Hematopoietic multipotent progenitor cell treated with erythropoietin and hydrocortisone succinate and interleukin-3 and kit ligand, for 4 days (in vitro differentiated cells): ENCODE measurements at regions not wholly inside any gene's neighbourhood (a gene's known extent, or its start where the extent isn't known, plus 50 kb on each side); places are given as distances from the start of the nearest gene placed in this dataset.
"Not testable (repeated sequence)": the region's sequence is repeated elsewhere in the genome, so short reads cannot be mapped to it uniquely, and the experiment has no call there.

Experiments used
- DNase-seq: peaks from one replicate; pipeline ENCODE4 v3.0.0-alpha.2; 2015

GRCh38 chr12:46617167-46617566, 208.6 kb downstream of the SLC38A4 start:
- DNase-seq: no peak

GRCh38 chr12:46610754-46611153, 215.0 kb downstream of the SLC38A4 start:
- no peak for DNase-seq

GRCh38 chr12:46609674-46610073, 216.1 kb downstream of the SLC38A4 start:
- DNase-seq: no peak

- peak; percentile 17 for DNase-seq
Measured at GRCh38 chr12:46609273-46609623, 216.5 kb downstream of the SLC38A4 start.

DNA sequence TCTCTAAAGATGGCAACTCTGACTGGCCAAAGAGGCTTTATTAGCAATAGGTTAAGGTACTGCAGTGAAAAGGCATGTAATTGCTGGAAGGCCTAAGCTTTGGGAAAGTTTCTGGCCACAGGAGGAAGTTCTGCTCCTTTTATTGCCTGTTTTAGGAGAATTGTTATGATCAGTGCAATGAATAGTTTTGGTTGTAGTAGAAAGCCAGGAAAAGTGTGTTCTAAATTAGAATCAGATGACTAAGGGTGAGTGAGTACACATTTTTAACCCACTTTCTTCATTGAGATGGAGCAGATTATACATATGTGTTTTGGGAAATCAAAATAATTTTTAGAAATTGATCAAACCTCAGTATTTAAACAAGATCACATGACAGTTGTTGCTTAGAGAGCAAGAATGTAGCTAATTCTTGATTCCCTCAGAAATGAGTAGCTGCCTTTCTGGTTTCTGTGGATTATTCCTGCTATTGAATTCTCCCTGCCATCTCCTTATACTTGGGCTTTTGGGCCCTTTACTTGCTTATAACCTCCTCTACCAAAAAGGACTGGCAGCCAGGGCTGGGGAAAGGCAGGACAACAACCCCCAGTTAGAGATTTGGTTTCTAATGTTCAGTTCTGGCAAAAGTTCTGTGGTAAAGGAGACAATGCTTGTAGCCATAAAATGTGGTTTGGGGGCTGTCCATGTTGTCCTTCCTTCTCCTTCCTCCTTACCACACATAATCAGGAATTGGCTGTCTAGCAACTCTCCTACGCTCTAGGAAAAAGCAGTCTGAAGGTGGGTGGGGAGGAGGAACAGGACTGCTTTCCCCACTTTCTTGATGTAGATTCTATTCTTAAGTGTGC, 217.1 kb downstream of the SLC38A4 start:
- DNase-seq: peak; percentile 2

DNA sequence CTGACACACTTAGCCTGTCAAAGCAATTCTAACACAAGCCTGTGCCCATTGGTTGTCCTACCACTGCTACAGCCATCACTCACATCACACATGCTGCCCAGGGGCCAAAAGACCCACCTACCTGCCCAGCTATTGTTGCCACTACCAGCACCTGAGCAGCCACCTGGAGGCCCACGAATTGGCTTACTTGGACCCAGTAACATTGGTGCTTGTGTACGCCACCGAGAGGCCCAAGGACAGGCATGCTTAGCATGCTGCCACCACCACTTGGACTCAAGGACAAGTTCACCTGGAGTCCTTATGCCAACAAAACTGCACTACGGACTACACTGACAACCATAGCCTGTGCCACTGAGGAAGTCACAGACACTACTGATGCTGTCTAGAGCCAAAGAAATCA, 221.1 kb downstream of the SLC38A4 start:
- DNase-seq: no peak

GRCh38 chr12:46603776-46604456, 221.9 kb downstream of the SLC38A4 start:
- no peak for DNase-seq

- DNase-seq: no peak
Measured at GRCh38 chr12:46602474-46602873, 223.3 kb downstream of the SLC38A4 start.

GRCh38 chr12:46590991-46591703, 218.6 kb upstream of the SLC38A2 start:
- DNase-seq: no peak

- peak; percentile 79 for DNase-seq
Measured at GRCh38 chr12:46585854-46586621, 213.5 kb upstream of the SLC38A2 start.

DNA sequence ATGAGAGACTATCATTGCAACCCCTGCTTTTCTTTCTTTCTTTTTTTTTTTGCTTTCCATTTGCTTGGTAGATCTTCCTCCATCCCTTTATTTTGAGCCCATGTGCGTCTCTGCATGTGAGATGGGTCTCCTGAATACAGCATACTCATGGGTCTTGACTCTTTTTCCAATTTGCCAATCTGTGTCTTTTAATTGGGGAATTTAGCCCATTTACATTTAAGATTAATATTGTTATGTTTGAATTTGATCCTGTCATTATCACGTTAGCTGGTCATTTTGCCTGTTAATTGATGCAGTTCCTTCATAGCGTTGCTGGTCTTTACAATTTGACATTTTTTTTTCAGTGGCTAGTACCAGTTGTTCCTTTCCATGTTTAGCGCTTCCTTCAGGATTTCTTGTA, 211.5 kb upstream of the SLC38A2 start:
- not testable (repeated sequence) for DNase-seq

- DNase-seq: not testable (repeated sequence)
Measured at GRCh38 chr12:46581990-46582389, 209.4 kb upstream of the SLC38A2 start.

DNA sequence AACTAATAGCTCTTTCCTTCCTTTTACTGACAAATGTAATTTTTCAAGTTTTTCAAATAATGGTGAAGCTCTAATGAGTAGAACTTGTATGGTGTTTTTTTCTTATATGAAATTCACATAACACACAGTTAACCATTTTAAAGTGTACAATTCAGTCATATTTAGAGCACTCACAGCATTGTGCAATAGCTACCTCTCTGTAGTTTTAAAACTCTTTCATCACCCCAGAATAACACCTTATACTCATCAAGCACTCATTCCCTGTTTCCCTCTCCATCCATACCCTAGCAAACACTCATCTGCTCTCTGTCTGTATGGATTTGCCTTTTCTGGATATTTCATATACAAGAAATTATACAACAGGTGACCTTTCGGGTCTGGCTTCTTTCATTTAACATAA, 207.9 kb upstream of the SLC38A2 start:
- DNase-seq: no peak

- no peak for DNase-seq
Measured at GRCh38 chr12:46579474-46579873, 206.9 kb upstream of the SLC38A2 start.

DNA sequence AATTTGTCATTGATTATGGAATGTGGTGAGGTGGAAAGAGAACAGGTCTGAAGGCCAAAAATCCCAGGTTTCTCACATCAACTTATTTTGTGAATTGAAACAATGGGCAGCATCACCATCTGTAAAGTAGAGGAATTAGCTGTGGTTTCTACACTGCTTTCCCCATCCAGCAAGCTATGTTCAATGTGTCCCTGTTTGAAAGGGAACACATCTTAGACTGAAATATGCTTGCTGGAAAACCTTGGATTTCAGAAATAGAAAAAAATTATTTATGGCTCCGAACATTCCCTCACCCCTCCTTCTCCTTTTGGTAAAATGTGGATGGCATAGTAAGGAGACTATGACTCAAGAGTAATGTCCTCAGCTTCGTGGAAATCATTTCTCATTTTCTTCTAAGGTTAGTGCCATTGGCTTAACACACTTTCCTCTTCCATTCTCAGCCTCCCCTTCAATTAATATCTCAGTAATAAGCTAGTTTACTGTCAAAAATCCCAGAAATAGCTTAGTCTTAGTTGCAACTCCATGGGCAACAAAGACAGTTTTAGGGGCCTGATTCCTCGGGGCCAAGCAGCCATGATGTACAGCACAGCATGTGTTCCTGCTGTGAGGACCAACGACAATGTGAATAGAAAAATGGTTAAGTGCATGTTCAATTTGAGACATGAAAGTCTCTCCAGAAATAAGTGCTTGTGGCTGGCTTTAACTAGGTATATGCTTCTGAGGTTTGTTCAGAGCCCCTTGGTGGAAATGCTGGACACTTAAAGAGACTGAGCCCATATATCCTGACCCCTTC, 205.8 kb upstream of the SLC38A2 start:
- DNase-seq: no peak

- no peak for DNase-seq
Measured at GRCh38 chr12:46577063-46577776, 204.6 kb upstream of the SLC38A2 start.

DNA sequence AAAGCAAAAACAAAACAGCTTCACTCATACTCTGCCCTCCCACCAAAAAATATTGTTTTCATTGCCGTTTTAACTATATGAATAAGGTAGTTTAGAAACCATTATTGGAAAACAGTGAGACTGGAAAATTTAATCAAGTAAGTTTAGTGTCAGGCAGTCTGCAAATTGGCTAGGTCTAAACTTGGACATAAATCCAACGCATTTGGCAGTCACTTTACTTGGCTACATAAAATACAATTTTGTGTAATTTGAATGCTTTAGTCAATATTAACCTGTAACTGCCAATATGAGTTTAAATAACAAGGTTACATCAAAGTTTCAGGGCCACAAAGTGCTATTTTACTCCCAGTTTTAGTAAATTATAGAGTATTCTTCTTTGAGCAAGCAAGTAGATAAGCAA, 202.3 kb upstream of the SLC38A2 start:
- no peak for DNase-seq

- DNase-seq: no peak
Measured at GRCh38 chr12:46573347-46573658, 200.7 kb upstream of the SLC38A2 start.

DNA sequence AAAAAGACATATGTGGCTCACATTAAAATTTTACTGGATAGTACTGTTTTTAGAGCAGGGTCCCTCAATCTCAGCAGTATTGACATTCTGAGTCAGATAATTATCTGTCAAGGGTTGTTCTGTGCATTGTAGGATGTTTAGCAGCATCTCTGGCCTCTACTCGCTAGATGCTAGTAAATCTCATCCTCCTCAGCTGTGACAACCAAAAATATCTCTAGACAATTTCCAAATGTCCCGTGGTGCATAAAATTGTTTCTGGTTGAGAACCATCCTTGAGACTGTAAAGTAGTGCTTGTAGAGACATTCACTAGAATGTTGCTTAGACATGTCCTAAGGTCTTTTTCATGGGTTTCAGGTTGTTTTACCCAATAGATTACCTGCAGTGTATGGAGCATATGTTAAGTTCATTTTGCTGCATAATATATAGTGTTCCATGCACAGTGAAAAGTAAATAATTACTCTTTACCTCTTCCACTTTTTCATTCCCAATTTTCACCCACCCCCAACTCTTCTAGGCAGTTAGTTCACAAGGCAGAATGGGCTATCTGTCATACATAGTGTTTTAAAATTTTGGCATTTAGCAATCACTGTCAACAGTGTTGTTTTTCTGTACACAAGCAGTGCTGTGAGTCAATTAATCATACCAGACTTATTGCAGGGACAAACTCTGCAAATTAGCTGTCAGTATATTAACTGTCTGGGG, 200.2 kb upstream of the SLC38A2 start:
- DNase-seq: no peak

DNA sequence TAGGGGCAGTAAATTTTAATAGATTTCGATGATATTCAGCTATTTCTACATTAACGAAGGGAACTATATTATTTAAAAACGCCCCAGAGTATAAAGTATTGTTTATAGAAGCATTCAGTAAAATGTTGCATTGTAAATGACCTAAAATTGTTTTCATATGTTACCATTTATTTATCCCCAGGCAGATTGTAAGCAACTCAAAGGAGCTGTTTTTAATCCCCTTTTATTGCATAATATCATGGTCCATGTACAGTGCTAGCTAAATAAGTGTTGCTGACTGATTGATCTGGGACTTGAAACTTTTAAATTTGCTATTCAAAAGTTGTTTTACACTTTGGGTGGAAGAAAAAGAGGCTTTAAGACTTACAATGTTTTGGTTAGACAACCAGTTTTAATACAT, 199.0 kb upstream of the SLC38A2 start:
- no peak for DNase-seq

DNA sequence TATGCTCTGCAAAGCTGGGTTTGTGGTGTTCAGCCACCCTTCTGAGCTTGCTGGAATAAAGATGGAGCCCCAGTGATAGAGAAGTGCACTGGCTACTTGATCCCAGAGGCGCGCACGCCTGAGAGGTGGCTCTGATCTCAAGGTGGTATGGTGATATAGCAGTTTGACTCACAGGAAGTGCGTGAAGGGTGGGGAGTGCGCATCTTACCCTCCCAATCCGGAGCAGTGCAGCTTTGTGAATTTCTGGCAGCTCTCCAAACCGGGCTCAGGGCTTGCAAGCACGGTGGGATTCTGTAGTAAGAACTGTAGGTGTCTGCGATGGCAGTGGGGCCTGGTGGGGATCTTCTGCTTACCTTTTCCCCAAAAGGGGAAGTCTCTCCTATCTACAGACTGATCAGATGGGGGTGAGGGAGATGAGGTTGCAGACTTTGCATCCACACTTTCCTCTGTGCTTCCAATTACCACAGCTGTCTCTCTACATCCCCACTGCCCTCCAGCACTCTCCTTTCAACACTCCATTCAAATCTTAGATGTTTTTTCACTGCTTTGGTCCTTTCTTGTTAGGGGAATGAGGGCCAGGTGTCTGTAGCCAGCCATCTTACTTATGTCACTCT, 197.4 kb upstream of the SLC38A2 start:
- peak; percentile 7 for DNase-seq
